Neural crest cell (in vitro differentiated cells): ENCODE measurements at regions not wholly inside any gene's neighbourhood (a gene's known extent, or its start where the extent isn't known, plus 50 kb on each side); places are given as distances from the start of the nearest gene placed in this dataset.
"Not testable (repeated sequence)": the region's sequence is repeated elsewhere in the genome, so short reads cannot be mapped to it uniquely, and the experiment has no call there.

Source experiments
- DNase-seq: peaks from one replicate; pipeline ENCODE4 v3.0.0; 2021; ENCODE audit warnings: low read depth, mixed read lengths, low spot score
- H3K27ac Mint-ChIP-seq: one replicate; pipeline ENCODE4 v1.8.0; 2021; ENCODE audit warnings: mild to moderate bottlenecking, mixed read lengths; ENCODE audit not compliant: unreplicated experiment
- H3K27me3 Mint-ChIP-seq: 2 replicates; pipeline ENCODE4 v1.8.0; 2021; ENCODE audit warnings: low read depth, mild to moderate bottlenecking, mixed read lengths
- H3K36me3 Mint-ChIP-seq: 2 replicates; pipeline ENCODE4 v1.8.0; 2021; ENCODE audit warnings: low read depth, mild to moderate bottlenecking, mixed read lengths
- H3K4me1 Mint-ChIP-seq: 2 replicates; pipeline ENCODE4 v1.8.0; 2021; ENCODE audit warnings: mixed read lengths
- H3K4me3 Mint-ChIP-seq: one replicate; pipeline ENCODE4 v1.8.0; 2021; ENCODE audit warnings: mild to moderate bottlenecking, mixed read lengths
- H3K9me3 Mint-ChIP-seq: 2 replicates; pipeline ENCODE4 v1.8.0; 2021; ENCODE audit warnings: mixed read lengths
- TF ChIP-seq, protein P1 (sequence below): fragments of 200-600 bp; sonication (generic); conservative IDR thresholded peaks from 2 replicates; pipeline ENCODE4 v1.5.0; 2021; ENCODE audit warnings: antibody characterized with exemption, mild to moderate bottlenecking

DNA sequence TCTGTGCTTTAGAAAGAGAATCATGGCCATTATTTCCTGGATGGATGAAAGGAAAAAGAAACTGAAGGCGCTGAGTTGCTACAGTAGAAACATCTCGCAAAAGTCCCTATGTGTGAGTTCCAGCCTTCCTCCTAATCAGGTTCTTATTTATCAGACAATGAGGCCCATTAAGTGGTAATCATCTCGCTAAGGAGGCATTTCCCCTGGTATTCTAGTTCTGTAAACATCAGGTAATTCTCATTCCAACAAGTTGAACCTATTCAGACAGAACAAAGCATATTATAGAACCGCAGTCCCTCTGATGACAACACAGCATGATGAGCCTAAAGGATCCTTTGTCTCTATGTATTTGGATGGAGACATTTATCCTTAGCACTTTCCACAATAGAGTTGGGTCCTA lies 205.7 kb upstream of the MAOA start:
- H3K27ac Mint-ChIP-seq, result no peak overlapping the region

DNA sequence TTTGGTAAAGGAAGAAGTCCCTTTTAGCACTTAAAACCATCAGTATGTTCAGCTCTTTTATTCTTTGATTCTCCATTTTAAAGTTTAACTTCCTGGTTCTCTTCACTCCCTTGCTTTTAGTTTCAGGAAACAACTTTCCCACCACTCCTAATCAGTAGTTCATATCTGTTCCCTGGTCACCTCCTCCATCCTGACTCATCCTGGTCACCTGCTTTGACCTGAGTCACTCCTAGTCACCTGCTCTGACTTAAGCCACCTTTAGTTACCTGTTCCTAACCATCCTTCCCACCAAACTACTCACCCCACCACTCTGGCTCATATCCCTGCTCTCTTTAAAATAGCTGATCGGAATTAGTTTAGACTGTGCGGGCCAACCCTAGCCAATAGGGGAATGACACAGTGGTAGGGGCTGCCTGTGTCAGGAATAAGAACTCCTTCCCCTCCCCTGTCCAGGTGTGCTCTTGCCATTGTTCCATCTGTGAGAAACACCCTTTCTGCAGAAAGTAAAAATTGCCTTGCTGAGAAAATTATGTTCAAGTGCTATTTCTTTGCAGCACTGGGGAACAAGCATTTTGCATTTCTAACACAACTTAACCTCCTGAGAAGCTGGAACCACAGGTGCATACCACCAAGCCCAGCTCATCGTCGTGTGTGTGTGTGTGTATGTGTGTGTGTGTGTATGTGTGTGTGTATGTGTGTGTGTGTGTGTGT lies 204.0 kb upstream of the MAOA start:
- not testable (repeated sequence) for H3K4me3 Mint-ChIP-seq, H3K27ac Mint-ChIP-seq, H3K27me3 Mint-ChIP-seq, H3K4me1 Mint-ChIP-seq, DNase-seq
- Mint-ChIP-seq H3K9me3 (peaks cover 24% of the 10 kb centered on the region), H3K36me3 (peaks cover 10% of the 10 kb centered on the region)

More for the DNA sequence above, 205.7 kb upstream of the MAOA start:
- H3K9me3 Mint-ChIP-seq, result peaks cover 20% of the 10 kb centered on the region
- TF ChIP-seq, protein P1, sequence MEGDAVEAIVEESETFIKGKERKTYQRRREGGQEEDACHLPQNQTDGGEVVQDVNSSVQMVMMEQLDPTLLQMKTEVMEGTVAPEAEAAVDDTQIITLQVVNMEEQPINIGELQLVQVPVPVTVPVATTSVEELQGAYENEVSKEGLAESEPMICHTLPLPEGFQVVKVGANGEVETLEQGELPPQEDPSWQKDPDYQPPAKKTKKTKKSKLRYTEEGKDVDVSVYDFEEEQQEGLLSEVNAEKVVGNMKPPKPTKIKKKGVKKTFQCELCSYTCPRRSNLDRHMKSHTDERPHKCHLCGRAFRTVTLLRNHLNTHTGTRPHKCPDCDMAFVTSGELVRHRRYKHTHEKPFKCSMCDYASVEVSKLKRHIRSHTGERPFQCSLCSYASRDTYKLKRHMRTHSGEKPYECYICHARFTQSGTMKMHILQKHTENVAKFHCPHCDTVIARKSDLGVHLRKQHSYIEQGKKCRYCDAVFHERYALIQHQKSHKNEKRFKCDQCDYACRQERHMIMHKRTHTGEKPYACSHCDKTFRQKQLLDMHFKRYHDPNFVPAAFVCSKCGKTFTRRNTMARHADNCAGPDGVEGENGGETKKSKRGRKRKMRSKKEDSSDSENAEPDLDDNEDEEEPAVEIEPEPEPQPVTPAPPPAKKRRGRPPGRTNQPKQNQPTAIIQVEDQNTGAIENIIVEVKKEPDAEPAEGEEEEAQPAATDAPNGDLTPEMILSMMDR, result no peak
- H3K4me1 Mint-ChIP-seq, result peaks cover 8% of the 10 kb centered on the region
- no peak overlapping the region for H3K4me3 Mint-ChIP-seq
- no peak for DNase-seq
- H3K36me3 Mint-ChIP-seq, result peaks cover 10% of the 10 kb centered on the region
- H3K27me3 Mint-ChIP-seq, result no peaks in the 10 kb centered on the region

DNA sequence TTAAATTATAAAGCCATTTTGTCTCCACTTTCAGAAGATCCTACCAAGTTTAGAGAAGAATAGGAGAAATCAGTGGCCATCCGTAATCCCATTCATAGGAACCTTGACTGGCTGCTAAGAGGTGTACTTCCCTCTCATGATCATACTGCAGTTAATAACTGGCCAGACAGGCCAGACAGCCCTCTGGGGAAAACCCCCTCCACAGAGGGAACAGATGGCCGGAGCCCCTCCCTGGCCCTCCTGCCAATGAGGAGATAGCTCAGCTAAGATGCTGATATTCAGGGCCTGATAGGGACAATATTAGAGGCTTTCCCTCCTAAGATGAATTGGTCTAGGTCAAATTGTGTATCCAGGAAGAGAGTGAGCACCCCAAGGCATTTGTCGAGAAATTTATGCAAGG lies 200.0 kb upstream of the MAOA start:
- H3K27ac Mint-ChIP-seq, result no peak overlapping the region
- TF ChIP-seq, protein P1, result no peak
- peaks cover 9% of the 10 kb centered on the region for H3K4me1 Mint-ChIP-seq
- H3K27me3 Mint-ChIP-seq, result no peaks in the 10 kb centered on the region
- no peak overlapping the region for H3K4me3 Mint-ChIP-seq
- no peak for DNase-seq
- H3K9me3 Mint-ChIP-seq, result peaks cover 15% of the 10 kb centered on the region
- H3K36me3 Mint-ChIP-seq, result peaks cover 8% of the 10 kb centered on the region

DNA sequence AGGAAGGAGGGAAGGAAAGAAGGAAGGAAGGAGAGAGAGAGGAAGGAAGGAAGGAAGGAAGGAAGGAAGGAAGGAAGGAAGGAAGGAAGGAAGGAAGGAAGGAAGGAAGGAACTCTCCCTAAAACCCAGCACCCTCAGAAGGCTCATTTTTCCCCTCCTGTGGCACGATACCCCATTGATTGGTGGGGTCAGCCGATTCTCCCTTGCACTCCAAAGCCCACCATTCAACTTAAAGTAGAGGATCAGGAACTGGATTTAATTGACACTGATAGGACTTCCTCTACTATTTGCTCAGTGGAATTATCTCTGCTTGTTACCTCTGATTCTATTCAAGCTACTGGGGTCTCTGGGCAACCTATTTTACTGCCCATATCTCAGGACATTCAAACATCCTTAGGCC lies 199.2 kb upstream of the MAOA start:
- peaks cover 9% of the 10 kb centered on the region for H3K9me3 Mint-ChIP-seq
- H3K4me3 Mint-ChIP-seq, result no peak overlapping the region
- TF ChIP-seq, protein P1, result no peak
- DNase-seq, result no peak
- peaks cover 9% of the 10 kb centered on the region for H3K4me1 Mint-ChIP-seq
- no peak overlapping the region for H3K27ac Mint-ChIP-seq
- no peaks in the 10 kb centered on the region for H3K27me3 Mint-ChIP-seq
- peaks cover 6% of the 10 kb centered on the region for H3K36me3 Mint-ChIP-seq

DNA sequence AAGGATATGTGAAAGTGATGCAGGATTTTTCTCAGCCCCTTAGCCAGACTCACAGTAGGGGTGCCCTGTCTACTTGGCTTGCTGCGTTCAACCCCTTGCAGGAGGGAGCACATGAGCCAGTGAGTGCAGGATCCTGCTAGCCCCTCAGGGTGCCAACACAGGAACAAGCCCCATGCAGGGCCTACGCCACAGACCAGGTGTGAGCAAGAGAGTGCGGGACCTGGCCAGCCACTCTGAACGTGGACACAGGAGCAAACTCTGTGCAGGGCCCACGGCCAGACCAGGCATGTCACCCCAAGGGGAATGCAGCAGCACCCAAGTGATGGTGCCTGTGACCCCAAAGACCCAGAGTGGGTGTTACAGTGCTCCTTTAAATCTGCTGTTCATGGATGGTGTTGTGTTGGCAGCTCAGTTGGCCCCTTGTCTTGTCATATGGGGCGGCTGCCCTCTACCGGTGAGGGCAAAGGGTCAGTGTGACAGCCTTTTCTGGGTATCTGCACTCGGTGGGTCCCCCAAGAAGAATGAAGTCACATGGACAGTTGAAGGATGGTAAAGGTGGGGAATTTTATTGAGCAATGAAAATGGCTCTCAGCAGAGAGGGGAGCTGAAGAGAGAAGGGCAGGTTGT lies 188.4 kb upstream of the MAOA start:
- Mint-ChIP-seq H3K4me1 (peaks cover 7% of the 10 kb centered on the region), H3K36me3 (no peaks in the 10 kb centered on the region), H3K4me3 (no peak overlapping the region), H3K27ac (no peak overlapping the region), H3K9me3 (peaks cover 6% of the 10 kb centered on the region), H3K27me3 (no peaks in the 10 kb centered on the region)
- TF ChIP-seq, protein P1, result no peak
- no peak for DNase-seq

DNA sequence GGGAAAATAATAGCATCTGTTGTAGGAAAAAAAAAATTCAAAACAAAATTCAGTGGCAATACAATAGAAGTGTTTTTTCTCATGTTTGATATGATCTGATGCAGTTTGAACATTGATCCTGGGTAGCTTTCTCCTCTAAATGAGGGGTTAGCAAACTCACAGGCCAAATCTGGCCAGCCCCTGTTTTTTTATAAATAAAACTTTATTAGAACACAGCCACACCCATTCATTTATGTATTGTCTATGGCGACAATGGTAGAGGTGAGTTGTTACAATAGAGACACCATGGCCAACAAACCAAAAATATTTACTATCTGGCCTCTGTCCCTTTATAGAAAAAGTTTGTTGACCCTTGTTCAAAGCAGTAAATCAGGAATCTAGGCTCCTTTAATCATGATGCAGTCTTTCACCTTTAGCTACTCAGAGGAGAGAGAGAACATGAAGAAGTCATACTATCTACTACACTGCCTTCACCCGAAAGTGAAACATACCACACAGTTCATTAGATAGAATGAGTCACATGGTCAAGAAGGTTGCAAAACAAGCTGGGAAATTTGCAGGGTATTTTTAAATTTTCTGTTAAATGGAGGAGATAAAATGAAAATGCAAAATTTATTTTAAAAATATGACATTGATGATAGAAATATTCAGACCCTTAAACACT lies 186.6 kb upstream of the MAOA start:
- Mint-ChIP-seq H3K36me3 (no peaks in the 10 kb centered on the region), H3K4me3 (no peak overlapping the region), H3K4me1 (peaks cover 7% of the 10 kb centered on the region), H3K9me3 (peaks cover 6% of the 10 kb centered on the region), H3K27me3 (no peaks in the 10 kb centered on the region), H3K27ac (no peak overlapping the region)
- no peak for DNase-seq
- TF ChIP-seq, protein P1, result no peak
